ENCODE measurements at regions not wholly inside any gene's neighbourhood (a gene's known extent, or its start where the extent isn't known, plus 50 kb on each side); places are given as distances from the start of the nearest gene placed in this dataset.

DNA sequence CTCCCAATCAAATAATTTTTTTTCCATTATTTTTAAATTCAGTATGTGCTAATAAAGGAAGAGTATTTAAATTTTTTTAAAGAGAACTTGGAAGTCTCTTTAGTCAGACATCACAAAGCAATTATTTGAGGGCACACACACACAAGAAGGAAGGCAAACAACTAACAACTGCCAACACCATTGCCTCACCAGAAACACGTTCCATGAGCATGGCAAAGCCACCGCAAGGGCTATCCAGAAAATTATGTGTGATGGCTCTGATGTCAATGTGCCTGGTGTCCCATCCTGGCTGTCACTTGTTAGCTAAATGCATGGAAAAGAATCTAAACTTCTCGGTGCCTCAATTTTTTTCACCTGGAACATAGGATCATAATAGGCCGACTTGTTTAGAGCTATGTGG lies 262.9 kb downstream of the SEC16B start:
- TF ChIP-seq EZH2 (IDR thresholded peaks at IDR 0.05): no peak
- TF ChIP-seq POLR2AphosphoS5 (IDR thresholded peaks at IDR 0.05; ENCODE audit: borderline replicate concordance, low read depth, low read length): no peak
- TF ChIP-seq FOXP2 (optimal IDR thresholded peaks at IDR 0.05; ENCODE audit: control extremely low read depth, extremely low read length, insufficient read depth): no peak

Measured in SK-N-MC (cell line).